Tibial nerve (tissue), 4 donors: ENCODE measurements at regions not wholly inside any gene's neighbourhood (a gene's known extent, or its start where the extent isn't known, plus 50 kb on each side); places are given as distances from the start of the nearest gene placed in this dataset.

Experiments used
- EP300 ChIP-seq, 2 donors: sonication (generic); formaldehyde crosslinking; IDR thresholded peaks; one replicate each; pipeline ENCODE4 v1.6.1; 2017; ENCODE audit warnings: antibody characterized with exemption in 2 of 2, mild to moderate bottlenecking in 1 of 2
- POLR2A ChIP-seq, 2 donors: fragments of 450-650 bp; IDR thresholded peaks; one replicate each; pipeline ENCODE4 v1.6.1; 2017; ENCODE audit warnings: antibody characterized with exemption in 2 of 2, mild to moderate bottlenecking in 2 of 2, moderate library complexity in 2 of 2
- TF ChIP-seq, protein P1 (sequence below), 5 experiments: fragments of 200-600 bp in 3 of 5; fragments of 450-650 bp in 2 of 5; sonication (generic) in 3 of 5; IDR thresholded peaks; one replicate each; pipeline ENCODE4 v1.5.1; 2016 to 2019; ENCODE audit warnings: antibody characterized with exemption in 5 of 5, mild to moderate bottlenecking in 3 of 5, moderate library complexity in 2 of 5

GRCh38 chr10:9913876-9914514 is 1103.7 kb upstream of the CELF2 start:
- TF ChIP-seq, protein P1, sequence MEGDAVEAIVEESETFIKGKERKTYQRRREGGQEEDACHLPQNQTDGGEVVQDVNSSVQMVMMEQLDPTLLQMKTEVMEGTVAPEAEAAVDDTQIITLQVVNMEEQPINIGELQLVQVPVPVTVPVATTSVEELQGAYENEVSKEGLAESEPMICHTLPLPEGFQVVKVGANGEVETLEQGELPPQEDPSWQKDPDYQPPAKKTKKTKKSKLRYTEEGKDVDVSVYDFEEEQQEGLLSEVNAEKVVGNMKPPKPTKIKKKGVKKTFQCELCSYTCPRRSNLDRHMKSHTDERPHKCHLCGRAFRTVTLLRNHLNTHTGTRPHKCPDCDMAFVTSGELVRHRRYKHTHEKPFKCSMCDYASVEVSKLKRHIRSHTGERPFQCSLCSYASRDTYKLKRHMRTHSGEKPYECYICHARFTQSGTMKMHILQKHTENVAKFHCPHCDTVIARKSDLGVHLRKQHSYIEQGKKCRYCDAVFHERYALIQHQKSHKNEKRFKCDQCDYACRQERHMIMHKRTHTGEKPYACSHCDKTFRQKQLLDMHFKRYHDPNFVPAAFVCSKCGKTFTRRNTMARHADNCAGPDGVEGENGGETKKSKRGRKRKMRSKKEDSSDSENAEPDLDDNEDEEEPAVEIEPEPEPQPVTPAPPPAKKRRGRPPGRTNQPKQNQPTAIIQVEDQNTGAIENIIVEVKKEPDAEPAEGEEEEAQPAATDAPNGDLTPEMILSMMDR (IDR thresholded peaks at IDR 0.05) = no peak
- TF ChIP-seq POLR2A (IDR thresholded peaks at IDR 0.05) (no peak), EP300 (IDR thresholded peaks at IDR 0.05) (no peak)
